ENCODE measurements at regions not wholly inside any gene's neighbourhood (a gene's known extent, or its start where the extent isn't known, plus 50 kb on each side); places are given as distances from the start of the nearest gene placed in this dataset.

GRCh38 chr13:54633456-54633855, 1604.8 kb downstream of the OLFM4 start:
- TF ChIP-seq POLR2A (IDR thresholded peaks at IDR 0.05) (no peak), CTCF (IDR thresholded peaks at IDR 0.05) (no peak)

All from heart left ventricle (tissue), 13 donors.